ENCODE measurements at regions not wholly inside any gene's neighbourhood (a gene's known extent, or its start where the extent isn't known, plus 50 kb on each side); places are given as distances from the start of the nearest gene placed in this dataset.
A peak's percentile ranks its signal among the peaks of the same experiment; 100 is the strongest.

DNA sequence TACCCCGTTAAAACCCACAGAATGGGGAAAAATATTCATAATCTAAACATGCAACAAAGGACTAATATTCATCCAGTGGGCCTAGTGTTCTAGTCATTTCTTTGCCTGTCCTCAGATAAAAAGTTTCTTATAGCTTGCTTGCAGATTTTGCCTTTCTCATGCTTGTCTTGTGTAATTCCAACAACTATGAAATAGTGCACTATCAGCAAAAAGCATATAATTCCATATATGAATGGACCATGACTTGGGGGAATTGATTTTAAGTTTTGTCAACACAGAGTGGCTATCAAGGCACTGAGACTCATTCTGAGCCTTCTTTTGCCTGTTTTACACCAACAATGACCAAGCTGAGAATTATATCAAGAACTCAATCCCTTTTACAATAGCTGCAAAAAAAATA, 278.6 kb upstream of the GPR149 start:
- no peaks in the 10 kb centered on the region for H3K36me3 Mint-ChIP-seq
- TF ChIP-seq, protein P1, sequence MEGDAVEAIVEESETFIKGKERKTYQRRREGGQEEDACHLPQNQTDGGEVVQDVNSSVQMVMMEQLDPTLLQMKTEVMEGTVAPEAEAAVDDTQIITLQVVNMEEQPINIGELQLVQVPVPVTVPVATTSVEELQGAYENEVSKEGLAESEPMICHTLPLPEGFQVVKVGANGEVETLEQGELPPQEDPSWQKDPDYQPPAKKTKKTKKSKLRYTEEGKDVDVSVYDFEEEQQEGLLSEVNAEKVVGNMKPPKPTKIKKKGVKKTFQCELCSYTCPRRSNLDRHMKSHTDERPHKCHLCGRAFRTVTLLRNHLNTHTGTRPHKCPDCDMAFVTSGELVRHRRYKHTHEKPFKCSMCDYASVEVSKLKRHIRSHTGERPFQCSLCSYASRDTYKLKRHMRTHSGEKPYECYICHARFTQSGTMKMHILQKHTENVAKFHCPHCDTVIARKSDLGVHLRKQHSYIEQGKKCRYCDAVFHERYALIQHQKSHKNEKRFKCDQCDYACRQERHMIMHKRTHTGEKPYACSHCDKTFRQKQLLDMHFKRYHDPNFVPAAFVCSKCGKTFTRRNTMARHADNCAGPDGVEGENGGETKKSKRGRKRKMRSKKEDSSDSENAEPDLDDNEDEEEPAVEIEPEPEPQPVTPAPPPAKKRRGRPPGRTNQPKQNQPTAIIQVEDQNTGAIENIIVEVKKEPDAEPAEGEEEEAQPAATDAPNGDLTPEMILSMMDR (conservative IDR thresholded peaks at IDR 0.05): no peak
- H3K4me1 Mint-ChIP-seq (ENCODE audit: unreplicated experiment): no peaks in the 10 kb centered on the region
- H3K4me3 Mint-ChIP-seq: no peak overlapping the region
- no peak overlapping the region for H3K27ac Mint-ChIP-seq
- no peaks in the 10 kb centered on the region for H3K9me3 Mint-ChIP-seq
- DNase-seq (ENCODE audit: extremely low spot score, unreplicated experiment): no peak
- H3K27me3 Mint-ChIP-seq: no peaks in the 10 kb centered on the region

GRCh38 chr3:154701055-154701454, 271.1 kb upstream of the GPR149 start:
- Mint-ChIP-seq H3K4me3 (no peak overlapping the region), H3K27ac (no peak overlapping the region), H3K9me3 (no peaks in the 10 kb centered on the region), H3K4me1 (ENCODE audit: unreplicated experiment) (no peaks in the 10 kb centered on the region), H3K27me3 (no peaks in the 10 kb centered on the region), H3K36me3 (no peaks in the 10 kb centered on the region)
- DNase-seq (ENCODE audit: extremely low spot score, unreplicated experiment): no peak
- TF ChIP-seq, protein P1 (conservative IDR thresholded peaks at IDR 0.05): no peak

GRCh38 chr3:154690413-154690812, 260.4 kb upstream of the GPR149 start:
- Mint-ChIP-seq H3K4me3 (no peak overlapping the region), H3K4me1 (ENCODE audit: unreplicated experiment) (no peaks in the 10 kb centered on the region), H3K27me3 (no peaks in the 10 kb centered on the region), H3K27ac (no peak overlapping the region), H3K36me3 (no peaks in the 10 kb centered on the region), H3K9me3 (no peaks in the 10 kb centered on the region)
- TF ChIP-seq, protein P1 (conservative IDR thresholded peaks at IDR 0.05): no peak
- no peak for DNase-seq (ENCODE audit: extremely low spot score, unreplicated experiment)

DNA sequence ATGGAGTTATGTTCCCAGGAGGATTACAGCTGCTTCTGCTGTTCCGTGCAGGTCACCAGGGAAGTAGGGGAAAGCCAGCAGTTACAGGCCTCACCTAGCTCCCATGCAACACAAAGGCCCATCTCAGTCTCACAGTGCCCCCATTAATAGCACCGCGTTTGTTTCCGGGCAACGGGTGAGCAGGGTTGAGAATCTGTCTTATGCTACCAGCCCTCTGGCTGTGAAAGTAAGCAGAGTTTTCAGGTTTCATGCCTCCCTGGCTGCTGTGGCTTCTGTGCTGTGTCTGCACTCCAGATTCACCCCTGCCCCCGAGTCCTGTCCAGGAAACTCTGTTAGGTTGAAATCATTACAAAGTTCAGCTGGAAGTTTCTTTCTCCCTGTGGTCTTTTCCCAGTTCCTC, 254.4 kb upstream of the GPR149 start:
- H3K4me3 Mint-ChIP-seq: no peak overlapping the region
- no peaks in the 10 kb centered on the region for H3K27me3 Mint-ChIP-seq
- DNase-seq (ENCODE audit: extremely low spot score, unreplicated experiment): no peak
- peak overlapping the region; percentile 82 for H3K27ac Mint-ChIP-seq
- TF ChIP-seq, protein P1 (conservative IDR thresholded peaks at IDR 0.05): no peak
- H3K4me1 Mint-ChIP-seq (ENCODE audit: unreplicated experiment): peaks cover 11% of the 10 kb centered on the region
- H3K36me3 Mint-ChIP-seq: no peaks in the 10 kb centered on the region
- no peaks in the 10 kb centered on the region for H3K9me3 Mint-ChIP-seq

DNA sequence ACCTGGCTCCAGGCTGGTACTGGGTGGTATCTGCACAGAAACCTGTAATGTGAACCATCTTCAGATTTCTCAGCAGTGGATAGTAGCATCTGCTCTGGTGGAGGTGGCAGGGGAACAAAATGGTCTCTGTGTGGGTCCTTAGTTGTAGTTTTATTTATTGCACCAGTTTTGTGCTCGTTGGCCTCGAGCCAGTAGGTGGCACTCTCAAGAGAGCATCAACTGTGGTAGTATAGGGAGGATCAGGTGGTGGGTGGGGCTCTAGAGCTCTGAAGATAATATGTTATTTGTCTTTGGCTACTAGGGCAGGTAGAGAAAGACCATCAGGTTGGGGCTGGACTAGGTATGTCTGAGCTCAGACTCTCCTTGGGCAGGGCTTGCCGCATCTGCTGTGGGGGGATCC, 254.0 kb upstream of the GPR149 start:
- Mint-ChIP-seq H3K4me1 (ENCODE audit: unreplicated experiment) (peaks cover 11% of the 10 kb centered on the region), H3K27ac (peak overlapping the region; percentile 82), H3K27me3 (no peaks in the 10 kb centered on the region), H3K9me3 (no peaks in the 10 kb centered on the region), H3K4me3 (no peak overlapping the region), H3K36me3 (no peaks in the 10 kb centered on the region)
- DNase-seq (ENCODE audit: extremely low spot score, unreplicated experiment): no peak
- TF ChIP-seq, protein P1 (conservative IDR thresholded peaks at IDR 0.05): no peak

GRCh38 chr3:154678041-154678654, 248.2 kb upstream of the GPR149 start:
- TF ChIP-seq, protein P1 (conservative IDR thresholded peaks at IDR 0.05): no peak
- Mint-ChIP-seq H3K9me3 (no peaks in the 10 kb centered on the region), H3K36me3 (no peaks in the 10 kb centered on the region), H3K4me3 (no peak overlapping the region), H3K27me3 (no peaks in the 10 kb centered on the region), H3K4me1 (ENCODE audit: unreplicated experiment) (no peaks in the 10 kb centered on the region), H3K27ac (no peak overlapping the region)
- DNase-seq (ENCODE audit: extremely low spot score, unreplicated experiment): no peak
